GM19240 (cell line): ENCODE measurements at regions not wholly inside any gene's neighbourhood (a gene's known extent, or its start where the extent isn't known, plus 50 kb on each side); places are given as distances from the start of the nearest gene placed in this dataset.

Experiments
- DNase-seq: peaks from one replicate; pipeline ENCODE4 v3.0.0; 2011; ENCODE audit warnings: low spot score; ENCODE audit not compliant: insufficient read length

DNA sequence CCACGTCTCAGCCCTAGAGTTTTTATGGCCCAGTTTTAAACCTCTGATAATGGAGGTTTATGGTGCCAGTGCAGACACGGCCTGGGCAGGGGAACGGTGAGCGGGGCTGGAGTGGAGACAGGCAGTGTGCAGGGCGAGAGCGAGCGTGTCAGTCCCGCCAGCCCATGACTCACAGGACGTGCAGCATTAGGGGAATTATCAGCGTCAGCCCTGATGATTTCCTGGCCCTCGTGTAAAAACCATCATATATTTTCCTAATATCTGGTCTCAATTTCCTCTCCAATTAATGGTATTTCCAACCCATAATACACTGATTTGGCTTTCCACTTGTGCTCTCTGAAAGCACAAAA lies 104.6 kb upstream of the VSTM2B start:
- DNase-seq: no peak

DNA sequence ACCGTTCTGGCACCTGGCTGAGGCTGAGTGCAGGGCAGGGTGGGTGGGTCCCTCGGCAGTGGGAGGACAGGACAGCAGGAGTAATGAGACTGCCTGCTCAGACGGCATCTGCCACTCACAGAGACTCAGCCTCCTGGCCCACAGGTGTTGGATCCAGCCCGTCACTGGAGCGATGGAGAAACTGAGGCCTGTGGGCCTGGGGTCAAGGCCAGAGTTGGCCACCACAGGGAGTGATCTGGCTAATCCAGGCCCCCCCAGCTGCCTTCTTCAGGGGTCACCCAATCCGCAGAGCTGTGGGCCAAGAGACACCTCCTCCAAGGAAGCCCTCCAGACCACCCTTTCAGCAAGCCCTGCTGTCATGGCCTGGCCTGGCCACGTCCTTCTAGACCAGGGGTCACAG lies 103.7 kb upstream of the VSTM2B start:
- no peak for DNase-seq

- DNase-seq: no peak
Measured at GRCh38 chr19:29422486-29423085, 103.2 kb upstream of the VSTM2B start.

DNA sequence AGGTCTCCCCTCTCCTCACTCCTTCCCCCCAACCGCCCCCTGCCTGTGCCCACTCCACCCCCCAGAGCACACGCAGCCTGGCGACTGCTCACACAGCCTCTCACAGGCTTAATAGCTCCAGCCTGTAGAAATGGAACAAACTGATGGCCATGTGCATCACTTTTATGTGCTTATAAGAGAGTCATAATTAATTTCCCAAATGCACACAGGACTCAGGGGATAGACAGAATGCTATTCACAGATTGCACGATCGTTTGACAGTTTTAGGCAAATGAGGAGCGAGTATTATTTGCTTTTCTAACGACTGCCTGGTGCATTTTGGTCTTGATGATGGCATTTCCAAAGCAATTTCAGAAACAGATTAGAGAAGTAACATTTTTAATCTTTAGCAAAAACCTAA lies 97.7 kb upstream of the VSTM2B start:
- DNase-seq: no peak

GRCh38 chr19:29429021-29429420 lies 96.8 kb upstream of the VSTM2B start:
- DNase-seq: no peak

- no peak for DNase-seq
Measured at GRCh38 chr19:29429581-29429980, 96.2 kb upstream of the VSTM2B start.

- no peak for DNase-seq
Measured at GRCh38 chr19:29431332-29431731, 94.5 kb upstream of the VSTM2B start.

DNA sequence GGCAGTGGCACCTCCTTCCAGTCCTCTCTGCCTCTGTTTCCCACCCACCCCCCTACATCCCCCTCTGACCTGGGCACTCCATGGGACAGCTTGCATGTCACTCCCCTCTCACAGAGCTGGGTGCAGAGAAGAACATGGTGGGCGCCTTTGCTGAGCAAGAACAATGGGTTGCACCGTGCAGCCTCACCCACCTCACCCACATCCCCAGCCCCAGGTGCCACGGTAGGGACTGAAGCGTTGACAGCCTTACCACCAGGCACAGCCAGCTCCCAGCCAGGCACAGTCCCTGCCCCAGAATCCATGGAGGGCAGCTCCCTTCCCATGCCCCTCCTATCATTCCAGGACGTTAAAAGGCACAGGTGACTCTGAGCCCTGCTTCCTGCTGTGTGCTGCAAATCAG lies 93.1 kb upstream of the VSTM2B start:
- no peak for DNase-seq

DNA sequence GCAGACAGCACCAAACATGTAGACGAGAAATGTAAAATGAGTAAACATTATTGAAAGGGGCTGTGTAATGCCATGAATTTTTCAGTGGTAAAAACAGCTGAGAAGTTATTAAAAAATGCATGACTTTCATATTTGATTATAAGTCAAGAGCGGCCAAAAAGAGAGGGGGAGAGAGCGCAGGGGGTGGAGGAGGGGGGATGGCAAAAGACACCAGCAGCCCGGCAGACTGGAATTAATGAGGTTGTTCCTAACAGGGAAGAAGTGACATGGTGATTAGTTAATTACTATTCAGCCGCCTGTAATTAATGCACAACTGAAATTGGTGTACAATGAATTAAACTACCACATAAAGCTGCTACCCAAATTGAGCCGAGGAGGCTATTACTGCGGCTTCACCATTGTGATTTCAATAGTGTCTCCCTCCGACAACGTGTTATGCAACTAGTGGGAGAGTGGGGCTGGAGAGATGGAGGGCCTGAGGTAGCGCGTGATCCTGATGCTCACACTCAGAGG lies 89.1 kb upstream of the VSTM2B start:
- DNase-seq: no peak

- no peak for DNase-seq
Measured at GRCh38 chr19:29439021-29439420, 86.8 kb upstream of the VSTM2B start.

GRCh38 chr19:29439688-29440550 lies 85.9 kb upstream of the VSTM2B start:
- no peak for DNase-seq

DNA sequence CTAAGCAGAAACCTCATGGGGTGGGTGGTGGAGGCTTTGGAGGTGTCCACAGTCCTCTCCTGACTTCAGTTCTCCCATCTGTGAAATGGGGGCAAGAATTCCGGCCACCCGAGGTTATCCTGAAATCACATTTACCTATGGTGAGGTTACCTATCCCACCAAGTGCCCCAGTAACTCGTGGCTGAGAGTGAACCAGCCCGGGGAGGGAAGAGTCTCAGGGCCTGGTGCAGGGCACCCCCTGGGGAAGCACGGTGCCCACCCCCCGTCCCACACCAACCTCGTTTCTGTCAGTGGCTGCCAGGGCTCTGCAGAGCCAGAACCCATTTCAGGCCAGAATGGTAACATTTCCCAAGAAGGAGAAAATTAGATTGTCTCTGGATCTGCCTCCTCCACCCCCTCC lies 83.7 kb upstream of the VSTM2B start:
- no peak for DNase-seq

DNA sequence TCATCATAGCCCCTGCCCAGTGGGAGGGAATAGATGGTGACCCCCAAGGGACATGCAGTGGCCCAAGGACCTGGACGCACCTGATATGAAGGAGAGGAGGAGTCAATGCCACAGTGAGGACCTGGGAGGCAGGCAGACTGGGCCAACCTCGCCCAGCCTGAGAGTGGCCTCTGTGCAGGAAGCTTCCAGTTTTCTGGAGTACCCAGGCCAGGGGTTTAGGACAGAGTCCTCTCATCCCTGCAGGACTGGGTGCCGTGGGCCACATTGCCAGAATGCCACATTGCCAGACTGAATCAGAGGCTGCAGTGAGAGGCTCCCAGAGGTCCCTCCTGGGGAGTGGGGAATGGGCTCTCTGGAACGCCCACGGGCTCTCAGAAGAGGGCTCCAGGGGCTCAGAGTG lies 82.9 kb upstream of the VSTM2B start:
- DNase-seq: no peak

GRCh38 chr19:29445246-29445645 lies 80.5 kb upstream of the VSTM2B start:
- DNase-seq: no peak

DNA sequence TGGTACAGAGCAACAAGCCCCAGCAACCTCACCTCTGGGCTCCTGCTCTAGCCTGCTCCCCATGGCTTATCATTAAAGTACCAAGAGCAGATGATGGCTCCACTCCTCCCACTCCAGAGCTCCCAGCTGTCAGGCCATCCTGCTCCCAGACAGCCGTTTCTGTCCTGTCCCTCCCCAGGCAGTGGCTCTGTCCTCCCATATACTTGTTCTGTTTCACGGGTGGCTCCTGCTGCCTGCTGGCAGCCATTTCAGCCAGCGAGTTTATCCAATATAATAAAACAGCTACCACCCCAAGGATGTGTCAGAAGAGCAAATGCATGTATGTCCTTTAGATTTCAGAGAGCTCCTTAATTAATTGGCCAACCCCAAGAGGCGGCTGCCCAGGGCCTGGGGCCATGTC lies 79.4 kb upstream of the VSTM2B start:
- DNase-seq: no peak

GRCh38 chr19:29448046-29448445 lies 77.7 kb upstream of the VSTM2B start:
- DNase-seq: no peak

- no peak for DNase-seq
Measured at GRCh38 chr19:29449371-29449770, 76.4 kb upstream of the VSTM2B start.

- no peak for DNase-seq
Measured at GRCh38 chr19:29450306-29450705, 75.5 kb upstream of the VSTM2B start.

GRCh38 chr19:29450812-29451211 lies 75.0 kb upstream of the VSTM2B start:
- no peak for DNase-seq

DNA sequence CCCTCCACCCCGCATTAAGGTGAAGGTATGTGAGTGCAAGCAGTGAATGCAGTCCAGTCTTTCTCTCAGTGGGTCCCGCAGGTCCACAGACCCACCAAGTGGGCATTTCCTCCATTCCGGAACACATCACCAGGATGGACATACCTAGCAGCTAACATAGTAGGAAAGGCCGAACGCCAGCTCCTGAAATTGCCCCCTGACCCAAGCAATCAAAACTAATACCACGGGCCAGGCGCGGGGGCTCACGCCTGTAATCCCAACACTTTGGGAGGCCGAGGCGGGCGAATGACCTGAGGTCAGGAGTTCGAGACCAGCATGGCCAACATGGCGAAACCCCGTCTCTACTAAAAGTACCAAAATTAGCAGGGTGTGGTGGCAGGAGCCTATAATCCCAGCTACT lies 71.7 kb upstream of the VSTM2B start:
- DNase-seq: no peak

GRCh38 chr19:29457413-29457812 lies 68.4 kb upstream of the VSTM2B start:
- DNase-seq: no peak

DNA sequence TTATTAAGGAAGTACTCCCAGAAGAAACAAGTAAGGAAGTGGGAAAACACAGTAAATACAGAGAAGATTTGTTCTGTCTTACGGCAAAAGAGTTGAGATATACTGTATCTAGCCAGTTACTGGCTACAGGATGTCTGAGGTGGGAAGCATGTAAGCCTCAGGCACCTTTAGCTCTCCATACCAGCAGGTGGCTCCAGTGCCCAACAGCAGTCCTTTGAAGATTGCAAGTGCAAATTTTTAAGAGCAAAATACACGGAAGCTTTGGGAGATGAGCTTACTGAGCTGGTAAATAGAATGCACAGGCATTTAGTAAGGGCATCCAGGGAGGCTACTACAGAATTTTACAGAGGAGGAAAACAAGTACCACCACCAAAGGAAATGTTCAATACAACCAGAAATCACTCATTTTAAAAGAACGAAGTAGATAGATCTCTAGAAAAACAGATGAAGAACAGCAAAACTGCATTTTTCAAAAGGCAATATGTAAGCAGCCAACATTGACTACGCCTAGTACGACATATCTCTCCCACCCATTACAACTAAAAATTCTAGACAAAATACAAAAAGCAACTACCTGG lies 57.9 kb upstream of the VSTM2B start:
- no peak for DNase-seq

- DNase-seq: no peak
Measured at GRCh38 chr19:29475469-29475868, 50.3 kb upstream of the VSTM2B start.
